ENCODE measurements at regions not wholly inside any gene's neighbourhood (a gene's known extent, or its start where the extent isn't known, plus 50 kb on each side); places are given as distances from the start of the nearest gene placed in this dataset.
"Not testable (repeated sequence)": the region's sequence is repeated elsewhere in the genome, so short reads cannot be mapped to it uniquely, and the experiment has no call there.

GRCh38 chr2:95666636-95667035 is 74.8 kb downstream of the TRIM43 start:
- TF ChIP-seq PATZ1 (CRISPR knock-in tag; IDR thresholded peaks at IDR 0.05; ENCODE audit: borderline replicate concordance); CREB5 (CRISPR knock-in tag; IDR thresholded peaks at IDR 0.05; ENCODE audit: low read depth); ZNF565 (CRISPR knock-in tag; conservative IDR thresholded peaks at IDR 0.05; ENCODE audit: low read depth): not testable (repeated sequence)
